Adrenal gland (tissue), 5 donors: ENCODE measurements at regions not wholly inside any gene's neighbourhood (a gene's known extent, or its start where the extent isn't known, plus 50 kb on each side); places are given as distances from the start of the nearest gene placed in this dataset.

ENCODE experiments used
- CTCF ChIP-seq, 6 experiments: fragments of 450-650 bp in 4 of 6; fragments of 200-600 bp in 2 of 6; sonication (generic) in 1 of 6; IDR thresholded peaks; 1 replicate in 5 of 6; 2 replicates in 1 of 6; pipeline versions ENCODE4 v1.5.1 to v1.8.0; 2016 to 2021; ENCODE audit warnings: antibody characterized with exemption in 6 of 6, mild to moderate bottlenecking in 2 of 6, moderate library complexity in 1 of 6
- POLR2A ChIP-seq, 2 donors: fragments of 450-650 bp; IDR thresholded peaks; one replicate each; pipeline ENCODE4 v1.6.1; 2017; ENCODE audit warnings: antibody characterized with exemption in 2 of 2, mild to moderate bottlenecking in 2 of 2, moderate library complexity in 1 of 2
- donor health status: DM: no; HTN: no; CAD: no.

GRCh38 chr6:14789996-14790395, 455.9 kb upstream of the JARID2 start:
- no peak for TF ChIP-seq CTCF (IDR thresholded peaks at IDR 0.05)
- TF ChIP-seq POLR2A (IDR thresholded peaks at IDR 0.05): no peak
